ENCODE measurements at regions not wholly inside any gene's neighbourhood (a gene's known extent, or its start where the extent isn't known, plus 50 kb on each side); places are given as distances from the start of the nearest gene placed in this dataset.

- Histone ChIP-seq H3K79me2 (ENCODE audit: control insufficient read depth, low read length) (no peaks in the 10 kb centered on the region), H3K4me1 (ENCODE audit: control insufficient read depth, low read length) (no peaks in the 10 kb centered on the region), H3K27ac (ENCODE audit: low read depth, low read length) (no peak overlapping the region), H3K4me2 (ENCODE audit: low read length) (no peak overlapping the region), H3K4me3 (ENCODE audit: low read length) (no peak overlapping the region), H4K20me1 (ENCODE audit: control insufficient read depth, insufficient read depth, low read depth, low read length) (no peaks in the 10 kb centered on the region), H3K27me3 (ENCODE audit: control insufficient read depth, low read length) (no peaks in the 10 kb centered on the region), H3K9me3 (ENCODE audit: control insufficient read depth, insufficient read depth, low read length) (no peaks in the 10 kb centered on the region), H3K36me3 (ENCODE audit: control insufficient read depth, low read length) (no peaks in the 10 kb centered on the region), H3K9me2 (replicated peaks; ENCODE audit: control insufficient read depth, low read length) (no peaks in the 10 kb centered on the region), H3F3A (ENCODE audit: control insufficient read depth, insufficient read depth) (no peaks in the 10 kb centered on the region)
- TF ChIP-seq CTCF (IDR thresholded peaks at IDR 0.05; ENCODE audit: low read depth, low read length, poor library complexity, severe bottlenecking) (no peak), EZH2phosphoT487 (IDR thresholded peaks at IDR 0.05; ENCODE audit: borderline replicate concordance, low read length) (no peak)
Observed at GRCh38 chr3:167091226-167091625, 288.9 kb downstream of the ZBBX start.

- Histone ChIP-seq H3K79me2 (ENCODE audit: control insufficient read depth, low read length) (no peaks in the 10 kb centered on the region), H3K27ac (ENCODE audit: low read depth, low read length) (no peak overlapping the region), H3K27me3 (ENCODE audit: control insufficient read depth, low read length) (no peaks in the 10 kb centered on the region), H3K9me2 (replicated peaks; ENCODE audit: control insufficient read depth, low read length) (no peaks in the 10 kb centered on the region), H3K9me3 (ENCODE audit: control insufficient read depth, insufficient read depth, low read length) (no peaks in the 10 kb centered on the region), H3K4me2 (ENCODE audit: low read length) (no peak overlapping the region), H3K4me3 (ENCODE audit: low read length) (no peak overlapping the region), H3F3A (ENCODE audit: control insufficient read depth, insufficient read depth) (no peaks in the 10 kb centered on the region), H4K20me1 (ENCODE audit: control insufficient read depth, insufficient read depth, low read depth, low read length) (no peaks in the 10 kb centered on the region), H3K36me3 (ENCODE audit: control insufficient read depth, low read length) (no peaks in the 10 kb centered on the region), H3K4me1 (ENCODE audit: control insufficient read depth, low read length) (no peaks in the 10 kb centered on the region)
- TF ChIP-seq CTCF (IDR thresholded peaks at IDR 0.05; ENCODE audit: low read depth, low read length, poor library complexity, severe bottlenecking) = no peak
- TF ChIP-seq EZH2phosphoT487 (IDR thresholded peaks at IDR 0.05; ENCODE audit: borderline replicate concordance, low read length) = no peak
Observed at GRCh38 chr3:167084545-167084944, 295.6 kb downstream of the ZBBX start.

GRCh38 chr3:167078070-167078622 is 302.0 kb downstream of the ZBBX start:
- H3K4me2 ChIP-seq (ENCODE audit: low read length) = no peak overlapping the region
- TF ChIP-seq EZH2phosphoT487 (IDR thresholded peaks at IDR 0.05; ENCODE audit: borderline replicate concordance, low read length) (no peak), CTCF (IDR thresholded peaks at IDR 0.05; ENCODE audit: low read depth, low read length, poor library complexity, severe bottlenecking) (no peak)
- H3F3A ChIP-seq (ENCODE audit: control insufficient read depth, insufficient read depth) = no peaks in the 10 kb centered on the region
- H3K79me2 ChIP-seq (ENCODE audit: control insufficient read depth, low read length) = no peaks in the 10 kb centered on the region
- no peaks in the 10 kb centered on the region for H3K36me3 ChIP-seq (ENCODE audit: control insufficient read depth, low read length)
- H3K9me2 ChIP-seq (replicated peaks; ENCODE audit: control insufficient read depth, low read length) = no peaks in the 10 kb centered on the region
- no peaks in the 10 kb centered on the region for H4K20me1 ChIP-seq (ENCODE audit: control insufficient read depth, insufficient read depth, low read depth, low read length)
- no peaks in the 10 kb centered on the region for H3K9me3 ChIP-seq (ENCODE audit: control insufficient read depth, insufficient read depth, low read length)
- no peaks in the 10 kb centered on the region for H3K4me1 ChIP-seq (ENCODE audit: control insufficient read depth, low read length)
- no peaks in the 10 kb centered on the region for H3K27me3 ChIP-seq (ENCODE audit: control insufficient read depth, low read length)
- no peak overlapping the region for H3K4me3 ChIP-seq (ENCODE audit: low read length)
- no peak overlapping the region for H3K27ac ChIP-seq (ENCODE audit: low read depth, low read length)
